SU-DHL-6 (cell line): ENCODE measurements at regions not wholly inside any gene's neighbourhood (a gene's known extent, or its start where the extent isn't known, plus 50 kb on each side); places are given as distances from the start of the nearest gene placed in this dataset.

Source experiments
- H2AFZ ChIP-seq: fragments of 200-600 bp; sonication (generic); 2 replicates; pipeline ENCODE4 v1.6.1; 2014; ENCODE audit warnings: low read depth, mild to moderate bottlenecking, moderate library complexity, mixed read lengths, antibody characterized with exemption, low read length; ENCODE audit not compliant: severe bottlenecking
- H3F3A ChIP-seq: fragments of 200-600 bp; shearing (Covaris generic); 2 replicates; pipeline ENCODE4 v1.6.0; 2016; ENCODE audit warnings: antibody characterized with exemption, mild to moderate bottlenecking; ENCODE audit not compliant: insufficient read depth
- H3K27ac ChIP-seq: fragments of 200-600 bp; sonication (generic); 2 replicates; pipeline ENCODE4 v1.5.1; 2016; ENCODE audit warnings: low read depth, mild to moderate bottlenecking, low read length, moderate library complexity, mixed read lengths
- H3K27me3 ChIP-seq: fragments of 200-600 bp; sonication (generic), shearing (Covaris generic); 2 replicates; pipeline ENCODE4 v1.6.0; 2014; ENCODE audit warnings: mild to moderate bottlenecking, low read length
- H3K36me3 ChIP-seq: fragments of 200-600 bp; sonication (generic); 2 replicates; pipeline ENCODE4 v1.6.1; 2014; ENCODE audit warnings: mild to moderate bottlenecking, low read length, mixed read lengths
- H3K4me2 ChIP-seq: fragments of 300-600, 200-600 bp; shearing (Covaris generic), sonication (generic); 2 replicates; pipeline ENCODE4 v1.6.0; 2014; ENCODE audit warnings: low read length, low read depth, mild to moderate bottlenecking; ENCODE audit not compliant: poor library complexity, severe bottlenecking
- H3K4me3 ChIP-seq: fragments of 200-600 bp; sonication (generic); 2 replicates; pipeline ENCODE4 v1.5.1; 2014; ENCODE audit warnings: antibody characterized with exemption, low read length, mild to moderate bottlenecking, mixed read lengths; ENCODE audit not compliant: insufficient read depth, poor library complexity, severe bottlenecking
- H3K79me2 ChIP-seq: fragments of 200-600 bp; sonication (generic); 2 replicates; pipeline ENCODE4 v1.6.1; 2014; ENCODE audit warnings: mild to moderate bottlenecking, low read length, moderate library complexity; ENCODE audit not compliant: insufficient read depth
- H3K9ac ChIP-seq: fragments of 200-600 bp; sonication (generic); 2 replicates; pipeline ENCODE4 v1.7.0; 2014; ENCODE audit warnings: mild to moderate bottlenecking, low read length
- H3K9me2 ChIP-seq: fragments of 200-600 bp; sonication (generic); replicated peaks from 2 replicates; pipeline ENCODE4 v1.6.1; 2014; ENCODE audit warnings: low read length; ENCODE audit not compliant: insufficient read depth
- H3K9me3 ChIP-seq: fragments of 200-600 bp; sonication (generic); 2 replicates; pipeline ENCODE4 v1.6.1; 2014; ENCODE audit warnings: low read length, mixed read lengths; ENCODE audit not compliant: insufficient read depth
- H4K20me1 ChIP-seq: fragments of 200-600 bp; sonication (generic); 2 replicates; pipeline ENCODE4 v1.6.1; 2014; ENCODE audit warnings: low read depth, mild to moderate bottlenecking, antibody characterized with exemption, low read length, moderate library complexity, mixed read lengths
- CTCF ChIP-seq: fragments of 200-600 bp; sonication (generic); IDR thresholded peaks from one replicate; pipeline ENCODE4 v1.5.1; 2017; ENCODE audit warnings: antibody characterized with exemption, mild to moderate bottlenecking, low read length, moderate library complexity; ENCODE audit not compliant: insufficient read depth, poor library complexity, severe bottlenecking
- EZH2phosphoT487 ChIP-seq: fragments of 200-600 bp; sonication (generic), shearing (Covaris generic); conservative IDR thresholded peaks from 2 replicates; pipeline ENCODE4 v1.6.1; 2018; ENCODE audit warnings: mild to moderate bottlenecking, antibody characterized with exemption, low read length, moderate library complexity, mixed read lengths

- H3K4me2 ChIP-seq, result no peak overlapping the region
- no peak overlapping the region for H2AFZ ChIP-seq
- no peaks in the 10 kb centered on the region for H3K36me3 ChIP-seq
- no peaks in the 10 kb centered on the region for H3F3A ChIP-seq
- no peaks in the 10 kb centered on the region for H3K27me3 ChIP-seq
- no peak overlapping the region for H3K27ac ChIP-seq
- H3K9me3 ChIP-seq, result no peaks in the 10 kb centered on the region
- H3K9me2 ChIP-seq, result no peaks in the 10 kb centered on the region
- TF ChIP-seq CTCF (no peak), EZH2phosphoT487 (no peak)
- H3K4me3 ChIP-seq, result no peak overlapping the region
- no peaks in the 10 kb centered on the region for H3K79me2 ChIP-seq
- no peak overlapping the region for H3K9ac ChIP-seq
- H4K20me1 ChIP-seq, result no peaks in the 10 kb centered on the region
Observed at GRCh38 chr5:62686692-62687091, 108.1 kb downstream of the LRRC70 start.

GRCh38 chr5:62685221-62685620 is 106.6 kb downstream of the LRRC70 start:
- no peak overlapping the region for H2AFZ ChIP-seq
- no peak overlapping the region for H3K27ac ChIP-seq
- no peaks in the 10 kb centered on the region for H3K27me3 ChIP-seq
- no peaks in the 10 kb centered on the region for H3K36me3 ChIP-seq
- no peak overlapping the region for H3K4me2 ChIP-seq
- no peaks in the 10 kb centered on the region for H3F3A ChIP-seq
- no peaks in the 10 kb centered on the region for H4K20me1 ChIP-seq
- H3K79me2 ChIP-seq, result no peaks in the 10 kb centered on the region
- H3K9me2 ChIP-seq, result no peaks in the 10 kb centered on the region
- H3K4me3 ChIP-seq, result no peak overlapping the region
- no peaks in the 10 kb centered on the region for H3K9me3 ChIP-seq
- H3K9ac ChIP-seq, result no peak overlapping the region
- TF ChIP-seq EZH2phosphoT487 (no peak), CTCF (no peak)

- H2AFZ ChIP-seq, result no peak overlapping the region
- no peaks in the 10 kb centered on the region for H3K9me2 ChIP-seq
- H3K27ac ChIP-seq, result no peak overlapping the region
- no peaks in the 10 kb centered on the region for H4K20me1 ChIP-seq
- H3K9ac ChIP-seq, result no peak overlapping the region
- H3K79me2 ChIP-seq, result no peaks in the 10 kb centered on the region
- H3K4me3 ChIP-seq, result no peak overlapping the region
- no peaks in the 10 kb centered on the region for H3K36me3 ChIP-seq
- no peaks in the 10 kb centered on the region for H3K27me3 ChIP-seq
- no peaks in the 10 kb centered on the region for H3F3A ChIP-seq
- H3K4me2 ChIP-seq, result no peak overlapping the region
- TF ChIP-seq EZH2phosphoT487 (no peak), CTCF (no peak)
- no peaks in the 10 kb centered on the region for H3K9me3 ChIP-seq
Observed at GRCh38 chr5:62684310-62684709, 105.7 kb downstream of the LRRC70 start.

GRCh38 chr5:62682059-62682458 is 103.4 kb downstream of the LRRC70 start:
- no peaks in the 10 kb centered on the region for H3K9me3 ChIP-seq
- H3K79me2 ChIP-seq, result no peaks in the 10 kb centered on the region
- no peak overlapping the region for H3K27ac ChIP-seq
- H4K20me1 ChIP-seq, result no peaks in the 10 kb centered on the region
- no peaks in the 10 kb centered on the region for H3K36me3 ChIP-seq
- H3K9ac ChIP-seq, result no peak overlapping the region
- no peaks in the 10 kb centered on the region for H3K9me2 ChIP-seq
- no peaks in the 10 kb centered on the region for H3K27me3 ChIP-seq
- no peak overlapping the region for H3K4me3 ChIP-seq
- H3F3A ChIP-seq, result no peaks in the 10 kb centered on the region
- TF ChIP-seq CTCF (no peak), EZH2phosphoT487 (no peak)
- no peak overlapping the region for H3K4me2 ChIP-seq
- no peak overlapping the region for H2AFZ ChIP-seq
